Lower leg skin (tissue), 4 donors: ENCODE measurements at regions not wholly inside any gene's neighbourhood (a gene's known extent, or its start where the extent isn't known, plus 50 kb on each side); places are given as distances from the start of the nearest gene placed in this dataset.

Experiments
- DNase-seq, 2 donors: peaks; one replicate each; pipeline ENCODE4 v3.0.0-alpha.2; 2019; ENCODE audit warnings: low spot score in 2 of 2
- H3K4me3 ChIP-seq: fragments of 200-600 bp; sonication (generic); 2 replicates; pipeline ENCODE4 v1.5.1; 2017; ENCODE audit warnings: mild to moderate bottlenecking, low read depth; ENCODE audit not compliant: poor library complexity, severe bottlenecking
- POLR2A ChIP-seq, 2 donors: fragments of 450-650 bp; IDR thresholded peaks; one replicate each; pipeline ENCODE4 v1.6.1; 2016 to 2017; ENCODE audit warnings: antibody characterized with exemption in 2 of 2, mild to moderate bottlenecking in 1 of 2, moderate library complexity in 1 of 2
- WGBS, 2 donors: methylation state at CpG; one replicate each; pipeline ENCODE4 v1.1.5; 2018; 5-methylcytosine and 5-hydroxymethylcytosine counted together
- intact Hi-C: fragments of 100-400 bp; cut with DNase I; formaldehyde crosslinking; loops from one replicate; pipeline ENCODE4 v1.15.0; 2023; ENCODE audit warnings: low total_unique reads
- TF ChIP-seq, protein P1 (sequence below), 3 donors: fragments of 450-650 bp; IDR thresholded peaks; one replicate each; pipeline ENCODE4 v1.5.1; 2016; ENCODE audit warnings: antibody characterized with exemption in 3 of 3, mild to moderate bottlenecking in 3 of 3, moderate library complexity in 2 of 3

DNA sequence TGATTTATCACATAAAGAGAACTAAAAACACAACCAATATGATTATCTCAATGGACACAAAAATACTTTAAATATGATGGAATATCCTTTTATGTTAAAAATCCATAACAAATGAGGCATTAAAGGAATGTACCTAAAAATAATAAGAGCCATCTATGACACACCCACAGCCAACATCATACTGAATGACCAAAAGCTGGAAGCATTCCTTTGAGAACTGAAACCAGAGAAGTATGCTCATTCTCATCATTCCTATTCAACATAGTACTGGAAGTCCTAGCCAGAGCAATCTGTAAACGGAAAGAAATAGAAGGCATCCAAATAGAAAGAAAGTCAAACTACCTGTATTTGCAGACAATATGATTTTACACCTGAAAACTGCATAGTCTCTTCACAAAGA lies 671.0 kb downstream of the SLITRK1 start:
- 86 to 94% methylated on average over 1 of the region's 1 CpG for WGBS, 2 donors
- intact Hi-C loops = no loop called here
- DNase-seq = no peak
- TF ChIP-seq, protein P1, sequence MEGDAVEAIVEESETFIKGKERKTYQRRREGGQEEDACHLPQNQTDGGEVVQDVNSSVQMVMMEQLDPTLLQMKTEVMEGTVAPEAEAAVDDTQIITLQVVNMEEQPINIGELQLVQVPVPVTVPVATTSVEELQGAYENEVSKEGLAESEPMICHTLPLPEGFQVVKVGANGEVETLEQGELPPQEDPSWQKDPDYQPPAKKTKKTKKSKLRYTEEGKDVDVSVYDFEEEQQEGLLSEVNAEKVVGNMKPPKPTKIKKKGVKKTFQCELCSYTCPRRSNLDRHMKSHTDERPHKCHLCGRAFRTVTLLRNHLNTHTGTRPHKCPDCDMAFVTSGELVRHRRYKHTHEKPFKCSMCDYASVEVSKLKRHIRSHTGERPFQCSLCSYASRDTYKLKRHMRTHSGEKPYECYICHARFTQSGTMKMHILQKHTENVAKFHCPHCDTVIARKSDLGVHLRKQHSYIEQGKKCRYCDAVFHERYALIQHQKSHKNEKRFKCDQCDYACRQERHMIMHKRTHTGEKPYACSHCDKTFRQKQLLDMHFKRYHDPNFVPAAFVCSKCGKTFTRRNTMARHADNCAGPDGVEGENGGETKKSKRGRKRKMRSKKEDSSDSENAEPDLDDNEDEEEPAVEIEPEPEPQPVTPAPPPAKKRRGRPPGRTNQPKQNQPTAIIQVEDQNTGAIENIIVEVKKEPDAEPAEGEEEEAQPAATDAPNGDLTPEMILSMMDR (IDR thresholded peaks at IDR 0.05) = no peak
- TF ChIP-seq POLR2A (IDR thresholded peaks at IDR 0.05) = no peak
- H3K4me3 ChIP-seq = no peak overlapping the region

DNA sequence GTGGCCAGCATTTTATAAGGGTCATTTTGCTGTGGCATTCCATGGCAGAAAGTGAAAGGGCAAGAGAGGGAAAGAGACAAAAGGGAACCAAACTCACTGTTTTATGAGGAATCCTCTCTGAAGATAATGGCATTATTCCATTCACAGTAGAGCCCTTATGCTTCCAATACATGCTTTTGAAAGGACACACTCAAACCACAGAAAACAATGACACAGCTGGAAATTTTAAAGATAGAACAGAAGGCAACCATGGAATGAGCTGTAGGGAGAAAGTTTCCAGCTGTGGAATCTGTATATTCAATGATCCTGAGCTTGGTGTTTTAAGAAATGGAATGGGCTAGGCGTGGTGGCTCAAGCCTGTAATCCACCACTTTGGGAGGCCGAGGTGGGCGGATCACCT lies 677.4 kb downstream of the SLITRK1 start:
- intact Hi-C loops = no loop called here
- no peak for TF ChIP-seq POLR2A (IDR thresholded peaks at IDR 0.05)
- TF ChIP-seq, protein P1 (IDR thresholded peaks at IDR 0.05) = no peak
- DNase-seq = no peak
- 81 to 98% methylated on average over 3 of the region's 3 CpGs for WGBS, 2 donors
- H3K4me3 ChIP-seq = no peak overlapping the region

DNA sequence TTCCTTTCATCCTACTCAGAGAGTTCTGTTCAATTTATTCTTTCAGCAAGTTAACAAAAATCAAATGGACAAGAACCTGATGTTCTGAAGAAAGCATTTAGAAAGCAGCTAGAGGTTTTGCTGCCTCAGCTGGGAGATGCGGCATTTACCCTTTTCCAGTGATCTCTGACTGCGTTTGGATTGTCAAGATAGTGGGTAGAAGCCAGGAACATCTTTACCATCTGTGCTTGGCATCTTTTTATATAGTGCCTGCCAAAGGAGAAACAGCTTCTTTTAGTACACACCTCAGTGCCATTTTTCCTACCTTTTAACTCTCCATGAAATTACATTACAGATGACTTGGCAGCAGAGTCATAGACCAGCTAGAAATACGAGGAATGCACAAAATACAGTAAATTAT lies 680.8 kb downstream of the SLITRK1 start:
- DNase-seq = no peak
- TF ChIP-seq POLR2A (IDR thresholded peaks at IDR 0.05) = no peak
- TF ChIP-seq, protein P1 (IDR thresholded peaks at IDR 0.05) = no peak
- 41 to 47% methylated on average over 3 of the region's 3 CpGs for WGBS, 2 donors
- intact Hi-C loops = no loop called here
- H3K4me3 ChIP-seq = no peak overlapping the region

DNA sequence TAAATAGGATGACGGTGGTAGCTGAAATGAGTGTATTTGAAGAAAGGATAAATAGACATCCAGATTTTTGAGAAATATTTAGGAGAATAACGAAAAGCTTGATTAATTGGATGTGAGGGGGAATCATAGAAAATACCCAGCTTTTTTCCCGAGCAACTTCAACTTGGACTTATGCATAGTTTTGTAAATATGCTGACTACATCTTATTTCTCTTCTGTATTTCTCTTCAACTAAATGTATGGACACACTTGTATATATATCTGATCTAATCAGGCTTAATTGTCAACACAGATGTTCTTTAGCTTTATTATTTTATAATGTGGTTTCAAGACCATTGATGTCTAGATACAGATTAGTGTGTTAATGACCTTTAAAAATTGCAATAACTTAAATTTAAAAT lies 685.0 kb downstream of the SLITRK1 start:
- no peak for TF ChIP-seq POLR2A (IDR thresholded peaks at IDR 0.05)
- TF ChIP-seq, protein P1 (IDR thresholded peaks at IDR 0.05) = no peak
- DNase-seq = no peak
- no peak overlapping the region for H3K4me3 ChIP-seq
- intact Hi-C loops = no loop called here
- 68% methylated on average over 3 of the region's 3 CpGs for WGBS, 2 donors

DNA sequence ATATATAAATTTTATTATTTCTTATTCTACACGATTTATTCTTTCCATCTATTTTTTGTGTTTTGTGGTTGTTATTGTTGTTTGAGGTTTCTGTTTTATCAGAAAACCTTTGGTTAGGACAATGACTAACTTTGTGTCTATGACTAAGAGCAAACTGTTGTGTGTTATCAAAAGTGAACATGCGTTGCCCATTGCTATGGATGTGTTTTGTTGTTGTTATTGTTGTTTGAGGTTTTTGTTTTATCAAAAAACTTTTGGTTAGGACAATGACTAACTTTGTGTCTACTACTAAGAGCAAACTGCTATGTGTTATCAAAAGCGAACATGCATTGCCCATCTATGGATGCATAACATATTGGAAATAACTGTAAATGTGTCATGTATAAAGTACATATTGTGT lies 692.3 kb downstream of the SLITRK1 start:
- intact Hi-C loops = no loop called here
- 89 to 91% methylated on average over 3 of the region's 3 CpGs for WGBS, 2 donors
- DNase-seq = no peak
- no peak overlapping the region for H3K4me3 ChIP-seq
- TF ChIP-seq, protein P1 (IDR thresholded peaks at IDR 0.05) = no peak

DNA sequence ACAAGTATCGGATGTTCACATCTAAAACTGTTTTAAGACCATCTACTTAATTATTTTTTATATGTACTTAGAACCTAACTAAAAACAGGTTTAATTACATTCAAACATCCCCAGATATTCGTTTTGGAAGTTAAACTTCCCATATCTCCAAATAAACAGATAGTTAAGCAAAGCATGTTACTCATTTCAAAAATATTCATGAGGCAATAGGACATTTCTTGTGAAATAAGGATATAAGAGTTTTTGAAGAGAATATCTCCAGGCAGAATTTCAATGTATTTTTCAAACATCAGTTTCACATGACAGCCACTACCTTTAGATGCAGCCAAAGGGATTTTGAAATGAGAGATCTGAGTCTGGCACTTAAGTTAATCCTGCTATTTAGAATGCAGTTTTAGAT lies 697.5 kb downstream of the SLITRK1 start:
- DNase-seq = no peak
- intact Hi-C loops = no loop called here
- TF ChIP-seq POLR2A (IDR thresholded peaks at IDR 0.05) = no peak
- TF ChIP-seq, protein P1 (IDR thresholded peaks at IDR 0.05) = no peak
- 50% methylated on average over 2 of the region's 2 CpGs for WGBS, 2 donors
- no peak overlapping the region for H3K4me3 ChIP-seq
